B cell (primary cell): ENCODE measurements at regions not wholly inside any gene's neighbourhood (a gene's known extent, or its start where the extent isn't known, plus 50 kb on each side); places are given as distances from the start of the nearest gene placed in this dataset.

Source experiments
- ATAC-seq: fragments of 200-7000 bp; cut with Tn5 transposase; one replicate; pipeline ENCODE4 v1.10.0; 2021; ENCODE audit warnings: low read depth, mild to moderate bottlenecking, moderate number of reproducible peaks, moderate library complexity
- CTCF ChIA-PET: fragments of 350-600 bp; sonication (Branson Sonifier 250); formaldehyde crosslinking; loops from one replicate; lab custom pipeline; 2021; ENCODE audit warnings: antibody characterized with exemption, inconsistent platforms; lab: Charles Lee
- POLR2A ChIA-PET: fragments of 350-600 bp; sonication (Branson Sonifier 250); formaldehyde crosslinking; loops from one replicate; lab custom pipeline; 2021; ENCODE audit warnings: antibody characterized with exemption; lab: Charles Lee
- DNase-seq: peaks from one replicate; pipeline ENCODE4 v3.0.0; 2013
- H2AFZ ChIP-seq: 2 replicates; pipeline ENCODE4 v1.6.1; 2012; ENCODE audit warnings: mild to moderate bottlenecking, low read depth, low read length; ENCODE audit not compliant: insufficient read depth, poor library complexity, severe bottlenecking
- H3K27ac ChIP-seq, 2 donors: 1 replicate in 1 of 2; 2 replicates in 1 of 2; pipeline ENCODE4 v1.5.1; 2012 to 2013; ENCODE audit warnings: low read length in 2 of 2, mild to moderate bottlenecking in 2 of 2, moderate library complexity in 1 of 2
- H3K27me3 ChIP-seq, 4 experiments: fragments of 200-600 bp in 1 of 4; sonication (generic) in 1 of 4; replicated peaks in 1 of 4; 1 replicate in 2 of 4; 2 replicates in 2 of 4; pipeline versions ENCODE4 v1.6.1 to v1.7.0; 2013 to 2016; ENCODE audit warnings: low read length in 3 of 4, mild to moderate bottlenecking in 2 of 4, mixed read lengths in 1 of 4, moderate library complexity in 1 of 4; ENCODE audit not compliant: insufficient read depth in 4 of 4, control insufficient read depth in 3 of 4; ENCODE audit errors: control extremely low read depth in 1 of 4
- H3K36me3 ChIP-seq, 2 experiments: replicated peaks in 1 of 2; 1 replicate in 1 of 2; 2 replicates in 1 of 2; pipeline versions ENCODE4 v1.6.1 to v1.7.1; 2013; ENCODE audit warnings: low read length in 1 of 2; ENCODE audit not compliant: insufficient read depth in 2 of 2, control insufficient read depth in 1 of 2; ENCODE audit errors: control extremely low read depth in 1 of 2, extremely low read depth in 1 of 2
- H3K4me1 ChIP-seq, 2 donors: fragments of 200-600 bp in 1 of 2; sonication (generic) in 1 of 2; 1 replicate in 1 of 2; 2 replicates in 1 of 2; pipeline versions ENCODE4 v1.5.1 to v1.6.1; 2013 to 2017; ENCODE audit warnings: low read length in 2 of 2; ENCODE audit not compliant: control insufficient read depth in 2 of 2, insufficient read depth in 2 of 2
- H3K4me2 ChIP-seq: replicated peaks from 2 replicates; pipeline ENCODE3; 2012; ENCODE audit warnings: mild to moderate bottlenecking, low read depth, low read length; ENCODE audit not compliant: poor library complexity, severe bottlenecking
- H3K4me3 ChIP-seq, 5 experiments: fragments of 200-600 bp in 1 of 5; sonication (generic) in 1 of 5; 1 replicate in 3 of 5; 2 replicates in 2 of 5; pipeline versions ENCODE4 v1.5.1 to v1.7.0; 2011 to 2016; ENCODE audit warnings: low read length in 4 of 5, mild to moderate bottlenecking in 4 of 5, low read depth in 2 of 5, control low read depth in 1 of 5, moderate library complexity in 1 of 5; ENCODE audit not compliant: insufficient read depth in 1 of 5; ENCODE audit errors: control extremely low read depth in 1 of 5, extremely low read depth in 1 of 5
- H3K79me2 ChIP-seq: fragments of 200-600 bp; sonication (generic); one replicate; pipeline ENCODE4 v1.6.0; 2016; ENCODE audit warnings: low read length; ENCODE audit not compliant: control insufficient read depth, insufficient read depth
- H3K9ac ChIP-seq: fragments of 200-600 bp; sonication (generic); 2 replicates; pipeline ENCODE4 v1.6.1; 2017; ENCODE audit warnings: mild to moderate bottlenecking, low read length, moderate library complexity
- H3K9me3 ChIP-seq, 3 donors: one replicate each; pipeline versions ENCODE4 v1.6.1 to v1.7.1; 2013; ENCODE audit warnings: low read length in 2 of 3; ENCODE audit not compliant: control insufficient read depth in 2 of 3, insufficient read depth in 1 of 3; ENCODE audit errors: control extremely low read depth in 1 of 3
- H4K20me1 ChIP-seq: 2 replicates; pipeline ENCODE4 v1.6.0; 2012; ENCODE audit warnings: mild to moderate bottlenecking, low read length; ENCODE audit not compliant: insufficient read depth, control insufficient read depth, poor library complexity, severe bottlenecking
- H3K27ac Mint-ChIP-seq: one replicate; pipeline ENCODE4 v1.8.0; 2021; ENCODE audit warnings: mixed read lengths
- H3K27me3 Mint-ChIP-seq: one replicate; pipeline ENCODE4 v1.8.0; 2021; ENCODE audit warnings: mixed read lengths
- H3K4me1 Mint-ChIP-seq: one replicate; pipeline ENCODE4 v1.8.0; 2021; ENCODE audit warnings: mixed read lengths
- H3K4me3 Mint-ChIP-seq: one replicate; pipeline ENCODE4 v1.8.0; 2021; ENCODE audit warnings: mixed read lengths
- H3K9me3 Mint-ChIP-seq: one replicate; pipeline ENCODE4 v1.8.0; 2022; ENCODE audit warnings: mixed read lengths; ENCODE audit not compliant: insufficient read depth
- CTCF ChIP-seq: fragments of 200-600 bp; IDR thresholded peaks from one replicate; pipeline ENCODE4 v1.8.0; 2022; ENCODE audit warnings: antibody characterized with exemption, mild to moderate bottlenecking
- EZH2 ChIP-seq: IDR thresholded peaks from 2 replicates; pipeline ENCODE4 v1.6.1; 2012; ENCODE audit warnings: borderline replicate concordance, low read depth, mild to moderate bottlenecking, moderate library complexity, low read length; ENCODE audit not compliant: insufficient read depth, poor library complexity, severe bottlenecking
- WGBS: methylation state at CpG from one replicate; pipeline ENCODE4 v1.1.5; 2013; ENCODE audit warnings: missing lambda C conversion rate; ENCODE audit not compliant: insufficient coverage; 5-methylcytosine and 5-hydroxymethylcytosine counted together
- intact Hi-C: fragments of 100-400 bp; cut with micrococcal nuclease; formaldehyde crosslinking; loops from one replicate; pipeline ENCODE4 v1.10.0; 2022

GRCh38 chr11:104830508-104830907 is 67.8 kb downstream of the CASP12 start:
- H3K9me3 ChIP-seq = peaks cover 0 to 3% (median 0%) of the 10 kb centered on the region in 3 donors
- DNase-seq = no peak
- no peak for ATAC-seq
- H3K27me3 ChIP-seq = no peaks in the 10 kb centered on the region
- intact Hi-C loops = no loop called here
- no peaks in the 10 kb centered on the region for H3K36me3 ChIP-seq
- WGBS = no CpG with 5 or more reads among the region's 5 CpGs
- H3K4me3 ChIP-seq = no peak overlapping the region
- no peaks in the 10 kb centered on the region for H3K27me3 Mint-ChIP-seq
- CTCF ChIA-PET = no interaction called here
- H3K79me2 ChIP-seq = no peaks in the 10 kb centered on the region
- H2AFZ ChIP-seq = no peak overlapping the region
- H3K9ac ChIP-seq = no peak overlapping the region
- H3K4me1 Mint-ChIP-seq = peaks cover 15% of the 10 kb centered on the region
- POLR2A ChIA-PET = no interaction called here
- no peaks in the 10 kb centered on the region for H3K4me1 ChIP-seq
- H3K9me3 Mint-ChIP-seq = peaks cover 12% of the 10 kb centered on the region
- H3K27ac Mint-ChIP-seq = no peak overlapping the region
- TF ChIP-seq CTCF (no peak), EZH2 (no peak)
- no peak overlapping the region for H3K27ac ChIP-seq
- H4K20me1 ChIP-seq = no peaks in the 10 kb centered on the region
- no peak overlapping the region for H3K4me3 Mint-ChIP-seq
- H3K4me2 ChIP-seq = no peak overlapping the region

- peaks cover 0 to 3% (median 0%) of the 10 kb centered on the region in 3 donors for H3K9me3 ChIP-seq
- no peaks in the 10 kb centered on the region for H3K27me3 Mint-ChIP-seq
- H3K4me1 Mint-ChIP-seq = peaks cover 15% of the 10 kb centered on the region
- H3K4me3 Mint-ChIP-seq = no peak overlapping the region
- no CpG with 5 or more reads among the region's 2 CpGs for WGBS
- intact Hi-C loops = no loop called here
- no peak overlapping the region for H3K4me3 ChIP-seq
- H3K36me3 ChIP-seq = no peaks in the 10 kb centered on the region
- H3K27me3 ChIP-seq = no peaks in the 10 kb centered on the region
- H3K27ac ChIP-seq = no peak overlapping the region
- H2AFZ ChIP-seq = no peak overlapping the region
- DNase-seq (no peak), ATAC-seq (no peak)
- H3K4me1 ChIP-seq = no peaks in the 10 kb centered on the region
- POLR2A ChIA-PET = no interaction called here
- CTCF ChIA-PET = no interaction called here
- H3K9ac ChIP-seq = no peak overlapping the region
- TF ChIP-seq EZH2 (no peak), CTCF (no peak)
- H3K4me2 ChIP-seq = no peak overlapping the region
- no peaks in the 10 kb centered on the region for H3K79me2 ChIP-seq
- H4K20me1 ChIP-seq = no peaks in the 10 kb centered on the region
- peaks cover 12% of the 10 kb centered on the region for H3K9me3 Mint-ChIP-seq
- H3K27ac Mint-ChIP-seq = no peak overlapping the region
These were observed 68.2 kb downstream of the CASP12 start for GRCh38 chr11:104830080-104830479.
